ENCODE measurements at regions not wholly inside any gene's neighbourhood (a gene's known extent, or its start where the extent isn't known, plus 50 kb on each side); places are given as distances from the start of the nearest gene placed in this dataset.

DNA sequence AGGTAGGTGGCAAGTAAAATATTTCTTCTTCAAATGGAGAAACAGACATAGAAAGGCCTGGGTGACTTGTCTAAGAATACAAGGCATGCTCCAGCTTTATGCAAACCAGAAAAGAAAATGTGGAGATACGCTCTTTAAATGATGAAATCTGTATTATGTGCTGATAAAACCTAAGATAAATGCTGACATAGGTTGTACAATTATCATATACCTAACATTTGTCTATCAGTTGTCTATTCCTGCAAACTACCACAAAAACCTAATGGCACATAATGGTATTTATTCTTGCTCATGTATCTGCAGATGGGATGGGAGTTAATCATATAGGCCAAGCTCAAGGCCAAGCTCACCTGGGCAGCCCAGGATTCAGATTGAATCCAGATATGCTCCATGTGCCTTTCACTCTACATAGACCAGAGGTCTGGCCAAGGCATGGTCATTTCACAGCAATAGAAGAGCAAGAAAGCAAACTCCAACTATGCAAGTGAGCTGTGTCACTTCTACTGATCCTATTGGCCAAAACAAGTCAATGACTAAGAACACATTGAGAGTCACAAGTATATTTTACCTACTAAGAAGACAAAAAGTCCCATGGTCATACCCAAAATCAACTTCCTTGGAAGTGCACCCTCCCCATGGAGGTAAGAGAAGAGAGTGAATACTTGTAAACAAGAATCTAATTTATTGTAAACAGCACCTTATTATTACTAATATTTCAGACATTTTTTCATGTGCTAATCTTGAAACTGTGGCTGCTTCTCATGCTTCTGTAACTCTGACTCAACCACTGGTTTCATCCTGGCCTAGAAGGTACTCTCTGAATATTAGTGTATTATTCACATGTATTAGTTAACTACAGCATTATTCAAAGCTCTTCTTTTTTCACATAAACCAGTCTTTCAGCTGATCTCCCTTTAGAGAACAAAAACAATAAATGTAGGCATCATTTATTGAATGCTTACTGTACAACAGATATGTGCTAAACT is 270.7 kb upstream of the SOX9 start:
- TF ChIP-seq, protein P1, sequence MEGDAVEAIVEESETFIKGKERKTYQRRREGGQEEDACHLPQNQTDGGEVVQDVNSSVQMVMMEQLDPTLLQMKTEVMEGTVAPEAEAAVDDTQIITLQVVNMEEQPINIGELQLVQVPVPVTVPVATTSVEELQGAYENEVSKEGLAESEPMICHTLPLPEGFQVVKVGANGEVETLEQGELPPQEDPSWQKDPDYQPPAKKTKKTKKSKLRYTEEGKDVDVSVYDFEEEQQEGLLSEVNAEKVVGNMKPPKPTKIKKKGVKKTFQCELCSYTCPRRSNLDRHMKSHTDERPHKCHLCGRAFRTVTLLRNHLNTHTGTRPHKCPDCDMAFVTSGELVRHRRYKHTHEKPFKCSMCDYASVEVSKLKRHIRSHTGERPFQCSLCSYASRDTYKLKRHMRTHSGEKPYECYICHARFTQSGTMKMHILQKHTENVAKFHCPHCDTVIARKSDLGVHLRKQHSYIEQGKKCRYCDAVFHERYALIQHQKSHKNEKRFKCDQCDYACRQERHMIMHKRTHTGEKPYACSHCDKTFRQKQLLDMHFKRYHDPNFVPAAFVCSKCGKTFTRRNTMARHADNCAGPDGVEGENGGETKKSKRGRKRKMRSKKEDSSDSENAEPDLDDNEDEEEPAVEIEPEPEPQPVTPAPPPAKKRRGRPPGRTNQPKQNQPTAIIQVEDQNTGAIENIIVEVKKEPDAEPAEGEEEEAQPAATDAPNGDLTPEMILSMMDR (conservative IDR thresholded peaks at IDR 0.05) = no peak
- no peak for TF ChIP-seq ZFX (IDR thresholded peaks at IDR 0.05)
- no peak overlapping the region for H3K27ac ChIP-seq

DNA sequence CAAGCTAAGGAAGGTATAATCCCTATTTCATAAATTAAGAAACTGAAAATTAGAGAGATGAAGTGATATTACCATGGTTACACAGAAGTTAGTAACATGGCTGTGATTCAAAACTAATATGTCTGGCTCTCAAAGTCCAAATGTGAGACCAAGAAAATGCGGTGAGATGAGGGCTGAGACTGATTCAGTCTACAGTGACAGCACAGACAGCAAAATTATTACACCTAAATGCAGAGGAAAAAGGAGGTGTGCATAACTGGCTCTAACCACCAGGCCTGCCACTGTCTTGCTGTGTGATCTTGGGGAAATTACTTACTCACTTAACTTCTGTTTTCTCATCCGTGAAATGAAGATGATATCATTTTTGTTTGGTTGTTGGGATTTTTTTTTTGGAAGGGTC is 270.0 kb upstream of the SOX9 start:
- H3K27ac ChIP-seq = no peak overlapping the region
- no peak for TF ChIP-seq ZFX (IDR thresholded peaks at IDR 0.05)
- TF ChIP-seq, protein P1 (conservative IDR thresholded peaks at IDR 0.05) = no peak

DNA sequence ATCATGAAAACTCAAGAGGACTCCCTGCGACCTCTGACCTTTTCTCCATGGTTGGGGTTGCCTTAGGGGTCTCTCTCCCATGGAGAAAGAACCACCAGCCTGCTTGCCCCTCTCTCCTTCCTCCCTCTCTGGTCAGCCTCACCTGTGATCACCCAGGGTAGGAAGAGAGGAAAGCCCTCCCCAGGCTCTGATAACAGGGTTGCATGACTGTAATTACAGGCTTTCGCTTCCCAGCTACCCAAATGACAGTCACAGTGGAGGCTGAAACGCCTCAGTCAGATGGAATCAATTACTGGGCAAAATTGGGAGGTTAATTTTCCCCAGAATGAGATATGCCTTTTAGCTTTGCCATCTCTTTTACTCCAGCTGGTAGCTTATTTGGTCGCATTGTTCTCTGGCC is 265.8 kb upstream of the SOX9 start:
- no peak for TF ChIP-seq ZFX (IDR thresholded peaks at IDR 0.05)
- TF ChIP-seq, protein P1 (conservative IDR thresholded peaks at IDR 0.05) = no peak
- H3K27ac ChIP-seq = no peak overlapping the region

DNA sequence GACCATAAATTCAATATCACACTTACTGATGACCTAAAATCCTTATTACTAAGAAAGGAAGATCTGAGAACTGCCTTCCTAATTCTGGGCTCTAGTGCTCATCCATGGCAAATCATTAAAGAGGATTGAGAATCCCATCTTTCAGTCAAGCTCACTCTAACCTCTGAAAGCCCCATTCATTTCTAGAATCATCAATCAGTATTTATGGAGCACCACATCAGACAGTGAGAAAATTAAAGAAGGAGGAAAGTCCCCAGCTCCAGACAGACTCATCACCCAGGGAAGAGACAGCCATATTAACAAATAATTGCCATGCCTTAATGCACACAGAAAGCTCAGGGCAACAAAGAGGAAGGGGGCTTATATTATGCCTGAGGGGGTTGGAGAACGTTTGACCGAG is 256.1 kb upstream of the SOX9 start:
- TF ChIP-seq, protein P1 (conservative IDR thresholded peaks at IDR 0.05) = no peak
- TF ChIP-seq ZFX (IDR thresholded peaks at IDR 0.05) = no peak

DNA sequence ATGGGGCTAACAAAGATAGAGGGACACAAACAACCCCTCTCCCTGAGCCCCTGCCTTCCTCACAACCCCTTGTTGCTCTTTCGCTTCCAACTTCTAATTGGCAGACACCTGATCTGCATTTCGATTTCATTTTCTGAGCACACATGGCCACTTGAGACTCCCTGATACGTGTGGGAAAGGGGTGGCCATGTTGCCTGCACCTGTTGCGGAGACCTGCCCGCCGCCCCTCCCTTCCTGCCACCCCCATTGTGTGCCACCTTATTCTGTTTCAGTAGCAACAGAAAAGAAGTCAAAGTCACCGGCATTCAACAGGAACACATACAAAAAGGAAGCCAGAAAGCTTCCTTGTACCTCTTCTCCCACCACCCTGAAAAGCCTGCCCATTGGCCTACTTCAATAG is 254.7 kb upstream of the SOX9 start:
- TF ChIP-seq, protein P1 (conservative IDR thresholded peaks at IDR 0.05) = no peak
- TF ChIP-seq ZFX (IDR thresholded peaks at IDR 0.05) = no peak
- H3K27ac ChIP-seq = no peak overlapping the region

More for the DNA sequence above, 256.1 kb upstream of the SOX9 start:
- H3K27ac ChIP-seq = no peak overlapping the region

DNA sequence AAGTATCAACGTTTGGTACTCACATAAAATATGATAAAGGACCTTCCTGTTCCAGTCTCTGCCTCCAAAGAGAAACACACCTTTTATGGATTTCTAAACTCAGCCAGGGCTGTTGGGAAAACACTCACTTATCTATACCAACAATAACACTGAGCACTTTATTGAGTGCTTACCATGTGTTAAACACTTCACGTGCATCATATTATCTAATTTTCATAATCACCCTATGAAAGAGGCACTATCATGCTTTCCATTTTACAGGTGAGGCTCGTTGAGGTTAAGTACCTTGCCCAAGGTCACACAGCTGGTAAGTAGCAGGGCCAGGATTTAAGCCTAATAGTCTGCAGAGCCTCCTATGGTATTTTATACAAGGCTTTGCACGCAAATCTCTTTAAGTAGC is 251.5 kb upstream of the SOX9 start:
- no peak overlapping the region for H3K27ac ChIP-seq
- TF ChIP-seq, protein P1 (conservative IDR thresholded peaks at IDR 0.05) = no peak
- TF ChIP-seq ZFX (IDR thresholded peaks at IDR 0.05) = no peak

DNA sequence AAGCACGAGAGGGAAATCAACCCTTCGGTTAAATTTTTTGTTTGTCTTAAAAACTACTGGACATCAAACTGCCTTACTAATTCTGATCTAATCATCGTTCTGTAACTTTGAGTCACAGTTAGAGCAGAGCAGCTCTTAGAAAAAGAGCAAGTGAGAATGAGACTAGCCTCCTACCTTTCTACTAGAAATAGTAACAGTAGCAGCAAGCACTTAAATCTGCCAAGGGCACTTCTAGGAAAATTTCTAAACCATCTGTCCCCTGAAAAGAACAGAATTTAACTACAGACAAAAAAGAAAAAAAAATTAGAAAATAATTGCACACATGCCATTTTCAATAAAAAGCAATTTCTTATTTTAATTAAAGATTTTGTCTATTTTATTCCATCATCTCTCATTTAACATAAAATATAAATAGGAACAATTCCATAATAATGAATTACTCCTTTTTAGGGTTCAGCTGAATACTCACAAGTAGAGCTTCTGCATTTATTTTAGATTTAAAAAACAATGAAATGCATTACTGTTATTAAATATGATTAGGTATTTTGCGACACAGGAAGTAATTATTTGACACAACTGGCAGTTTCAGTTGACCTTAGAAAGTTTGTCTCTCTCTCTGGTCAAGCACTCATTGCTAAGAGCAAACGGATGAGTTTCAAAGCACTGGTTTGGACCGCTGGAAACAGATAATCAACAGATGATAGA is 250.8 kb upstream of the SOX9 start:
- no peak for TF ChIP-seq ZFX (IDR thresholded peaks at IDR 0.05)
- TF ChIP-seq, protein P1 (conservative IDR thresholded peaks at IDR 0.05) = no peak
- no peak overlapping the region for H3K27ac ChIP-seq
